ENCODE measurements at regions not wholly inside any gene's neighbourhood (a gene's known extent, or its start where the extent isn't known, plus 50 kb on each side); places are given as distances from the start of the nearest gene placed in this dataset.
"Not testable (repeated sequence)": the region's sequence is repeated elsewhere in the genome, so short reads cannot be mapped to it uniquely, and the experiment has no call there.

DNA sequence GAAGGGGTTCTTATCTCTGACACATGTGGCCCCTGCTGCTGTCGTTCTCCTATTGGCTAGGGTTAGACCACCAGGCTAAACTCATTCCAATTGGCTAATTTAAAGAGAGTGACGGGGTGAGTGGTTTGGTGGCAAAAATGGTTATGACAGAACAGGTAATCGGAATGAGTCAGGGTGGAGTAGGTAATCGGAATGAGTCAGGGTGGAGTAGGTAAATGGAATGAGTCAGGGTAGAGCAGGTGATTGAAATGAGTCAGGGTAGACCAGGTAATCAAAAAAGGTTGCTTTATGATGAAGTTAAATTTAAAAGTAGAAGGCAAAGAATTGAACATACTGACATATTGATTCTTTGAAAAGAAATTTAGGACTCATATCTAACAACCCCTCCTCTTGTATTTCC, 626.2 kb upstream of the CNTN5 start:
- WGBS: 94% methylated on average over 4 of the region's 4 CpGs
- H3K27ac ChIP-seq (ENCODE audit: low read depth in 1 of 2, low read length in 1 of 2); H3K9me3 ChIP-seq (ENCODE audit: control insufficient read depth in 2 of 2, insufficient read depth in 1 of 2, low read length in 1 of 2); H3K36me3 ChIP-seq (ENCODE audit: control insufficient read depth in 2 of 2, insufficient read depth in 2 of 2, low read length in 1 of 2); DNase-seq (ENCODE audit: low read depth in 6 of 9, low spot score in 9 of 9); H3K4me1 ChIP-seq (ENCODE audit: control insufficient read depth in 2 of 2, insufficient read depth in 2 of 2, low read length in 2 of 2); H3K27me3 ChIP-seq (ENCODE audit: control insufficient read depth in 2 of 2, insufficient read depth in 1 of 2, low read length in 1 of 2); H3K4me3 ChIP-seq (ENCODE audit: low read length in 2 of 2): not testable (repeated sequence)

DNA sequence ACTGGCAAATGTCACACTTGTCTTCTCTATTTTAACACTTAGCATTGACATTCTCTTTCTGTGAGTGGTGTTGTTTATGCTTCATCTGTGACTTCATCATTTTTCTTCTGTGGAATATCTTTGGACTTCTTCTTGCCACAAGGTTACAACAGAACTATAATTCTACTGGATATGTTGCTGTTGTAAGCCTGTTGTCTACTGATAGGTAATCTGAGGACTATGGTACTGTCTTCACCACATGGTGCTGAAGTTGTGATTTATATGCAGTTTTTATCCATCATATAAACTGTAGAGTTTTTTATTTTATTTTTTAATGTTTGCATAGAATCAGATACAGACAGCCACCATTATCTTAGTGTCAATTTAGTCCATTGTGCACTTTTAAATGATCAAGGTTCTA, 622.2 kb upstream of the CNTN5 start:
- Histone ChIP-seq H3K36me3 (ENCODE audit: control insufficient read depth in 2 of 2, insufficient read depth in 2 of 2, low read length in 1 of 2) (no peaks in the 10 kb centered on the region), H3K27me3 (ENCODE audit: control insufficient read depth in 2 of 2, insufficient read depth in 1 of 2, low read length in 1 of 2) (no peaks in the 10 kb centered on the region), H3K9me3 (ENCODE audit: control insufficient read depth in 2 of 2, insufficient read depth in 1 of 2, low read length in 1 of 2) (no peaks in the 10 kb centered on the region), H3K4me1 (ENCODE audit: control insufficient read depth in 2 of 2, insufficient read depth in 2 of 2, low read length in 2 of 2) (no peaks in the 10 kb centered on the region), H3K27ac (ENCODE audit: low read depth in 1 of 2, low read length in 1 of 2) (no peak overlapping the region), H3K4me3 (ENCODE audit: low read length in 2 of 2) (no peak overlapping the region)
- no peak for DNase-seq (ENCODE audit: low read depth in 6 of 9, low spot score in 9 of 9)

DNA sequence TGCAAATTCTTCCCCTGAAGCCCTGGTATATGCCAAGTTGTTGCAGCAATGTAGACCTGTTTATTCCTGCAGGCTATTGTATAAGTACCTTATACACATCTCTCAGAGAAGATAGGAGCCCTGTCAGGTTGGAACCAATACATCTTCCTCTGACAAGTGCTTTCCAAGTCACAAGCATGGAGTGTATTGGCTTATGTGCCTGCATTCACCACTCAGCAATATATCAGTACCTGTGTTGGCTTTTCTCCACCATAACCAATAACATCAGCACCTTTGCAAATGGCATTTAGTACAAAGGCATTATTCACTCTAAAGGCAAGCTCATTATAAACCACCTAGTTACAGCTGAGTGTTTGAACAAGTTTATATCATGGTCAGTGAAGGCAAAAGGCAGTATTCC, 611.7 kb upstream of the CNTN5 start:
- no peak for DNase-seq (ENCODE audit: low read depth in 6 of 9, low spot score in 9 of 9)
- no peaks in the 10 kb centered on the region for H3K36me3 ChIP-seq (ENCODE audit: control insufficient read depth in 2 of 2, insufficient read depth in 2 of 2, low read length in 1 of 2)

DNA sequence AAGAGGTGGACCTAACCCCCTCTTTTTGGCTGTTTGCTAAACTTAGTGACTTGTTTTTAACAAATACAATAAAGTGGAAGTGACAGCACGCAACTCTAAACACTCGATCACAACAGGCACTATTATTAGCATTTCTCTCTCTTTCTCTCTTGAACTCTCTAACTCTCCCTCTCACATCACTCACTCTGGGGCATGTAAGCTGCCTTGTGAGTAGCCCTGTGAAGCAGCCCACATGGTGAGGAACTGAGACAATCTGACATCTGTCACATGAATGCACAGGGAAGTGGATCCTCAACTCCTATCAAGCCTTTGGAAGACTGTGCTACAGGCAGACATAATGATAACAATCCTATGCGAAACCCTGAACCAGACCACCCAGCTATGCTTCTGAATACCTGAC, 609.0 kb upstream of the CNTN5 start:
- Histone ChIP-seq H3K9me3 (ENCODE audit: control insufficient read depth in 2 of 2, insufficient read depth in 1 of 2, low read length in 1 of 2) (no peaks in the 10 kb centered on the region), H3K4me3 (ENCODE audit: low read length in 2 of 2) (no peak overlapping the region), H3K27me3 (ENCODE audit: control insufficient read depth in 2 of 2, insufficient read depth in 1 of 2, low read length in 1 of 2) (no peaks in the 10 kb centered on the region), H3K4me1 (ENCODE audit: control insufficient read depth in 2 of 2, insufficient read depth in 2 of 2, low read length in 2 of 2) (no peaks in the 10 kb centered on the region), H3K36me3 (ENCODE audit: control insufficient read depth in 2 of 2, insufficient read depth in 2 of 2, low read length in 1 of 2) (no peaks in the 10 kb centered on the region), H3K27ac (ENCODE audit: low read depth in 1 of 2, low read length in 1 of 2) (no peak overlapping the region)
- DNase-seq (ENCODE audit: low read depth in 6 of 9, low spot score in 9 of 9): no peak
- WGBS: 86% methylated on average over 3 of the region's 3 CpGs

More for the DNA sequence above, 611.7 kb upstream of the CNTN5 start:
- Histone ChIP-seq H3K27me3 (ENCODE audit: control insufficient read depth in 2 of 2, insufficient read depth in 1 of 2, low read length in 1 of 2) (no peaks in the 10 kb centered on the region), H3K27ac (ENCODE audit: low read depth in 1 of 2, low read length in 1 of 2) (no peak overlapping the region), H3K4me3 (ENCODE audit: low read length in 2 of 2) (no peak overlapping the region), H3K9me3 (ENCODE audit: control insufficient read depth in 2 of 2, insufficient read depth in 1 of 2, low read length in 1 of 2) (no peaks in the 10 kb centered on the region), H3K4me1 (ENCODE audit: control insufficient read depth in 2 of 2, insufficient read depth in 2 of 2, low read length in 2 of 2) (no peaks in the 10 kb centered on the region)

DNA sequence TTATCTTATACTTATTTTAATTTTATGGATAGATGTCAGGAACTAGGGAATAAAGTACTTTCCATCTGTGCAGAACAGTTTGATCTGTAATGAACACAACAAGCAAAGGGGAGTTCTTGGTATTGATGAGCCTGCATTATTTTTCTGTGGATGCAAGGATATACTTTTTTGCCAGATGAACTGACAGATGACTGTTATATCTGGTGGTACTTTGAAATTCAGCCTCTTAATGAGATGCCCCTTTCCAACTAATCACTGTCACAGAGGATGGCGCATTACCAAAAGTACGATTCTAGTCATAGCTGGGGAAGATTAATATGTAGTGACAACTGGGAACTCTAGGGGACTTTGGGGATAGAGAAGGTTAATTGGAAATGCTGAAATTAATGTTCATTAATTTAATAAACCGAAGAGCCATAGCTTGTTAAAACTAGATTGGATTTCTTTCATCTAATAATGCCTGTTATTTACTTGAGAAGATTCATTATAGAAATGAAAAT, 603.4 kb upstream of the CNTN5 start:
- DNase-seq (ENCODE audit: low read depth in 6 of 9, low spot score in 9 of 9): no peak
- H3K4me1 ChIP-seq (ENCODE audit: control insufficient read depth in 2 of 2, insufficient read depth in 2 of 2, low read length in 2 of 2): no peaks in the 10 kb centered on the region
- H3K27me3 ChIP-seq (ENCODE audit: control insufficient read depth in 2 of 2, insufficient read depth in 1 of 2, low read length in 1 of 2): no peaks in the 10 kb centered on the region
- H3K36me3 ChIP-seq (ENCODE audit: control insufficient read depth in 2 of 2, insufficient read depth in 2 of 2, low read length in 1 of 2): no peaks in the 10 kb centered on the region
- H3K9me3 ChIP-seq (ENCODE audit: control insufficient read depth in 2 of 2, insufficient read depth in 1 of 2, low read length in 1 of 2): no peaks in the 10 kb centered on the region
- 98% methylated on average over 3 of the region's 3 CpGs for WGBS
- H3K4me3 ChIP-seq (ENCODE audit: low read length in 2 of 2): no peak overlapping the region
- H3K27ac ChIP-seq (ENCODE audit: low read depth in 1 of 2, low read length in 1 of 2): no peak overlapping the region

DNA sequence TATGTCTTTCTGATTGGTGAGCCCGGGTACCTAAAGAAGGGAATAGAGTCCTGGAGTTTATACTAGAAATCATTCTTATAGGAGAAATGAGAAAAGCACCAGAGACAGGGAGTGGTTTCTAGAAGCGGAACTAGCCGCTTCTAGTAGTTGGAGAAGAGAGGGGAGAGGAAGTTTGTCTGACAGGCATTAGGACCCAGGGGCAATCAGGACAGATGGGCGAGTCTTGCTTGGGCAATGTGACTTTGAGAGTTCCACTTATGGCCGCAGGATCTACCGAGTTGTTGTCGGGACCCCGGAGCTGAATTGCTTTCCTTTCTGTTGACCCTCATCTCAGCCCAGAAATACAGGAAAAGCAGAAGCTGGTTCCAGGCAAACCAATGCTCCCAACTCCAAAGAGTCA, 596.8 kb upstream of the CNTN5 start:
- Histone ChIP-seq H3K4me1 (ENCODE audit: control insufficient read depth in 2 of 2, insufficient read depth in 2 of 2, low read length in 2 of 2) (no peaks in the 10 kb centered on the region), H3K9me3 (ENCODE audit: control insufficient read depth in 2 of 2, insufficient read depth in 1 of 2, low read length in 1 of 2) (no peaks in the 10 kb centered on the region), H3K27me3 (ENCODE audit: control insufficient read depth in 2 of 2, insufficient read depth in 1 of 2, low read length in 1 of 2) (no peaks in the 10 kb centered on the region), H3K36me3 (ENCODE audit: control insufficient read depth in 2 of 2, insufficient read depth in 2 of 2, low read length in 1 of 2) (no peaks in the 10 kb centered on the region), H3K27ac (ENCODE audit: low read depth in 1 of 2, low read length in 1 of 2) (no peak overlapping the region), H3K4me3 (ENCODE audit: low read length in 2 of 2) (no peak overlapping the region)
- 97% methylated on average over 8 of the region's 8 CpGs for WGBS
- no peak for DNase-seq (ENCODE audit: low read depth in 6 of 9, low spot score in 9 of 9)

DNA sequence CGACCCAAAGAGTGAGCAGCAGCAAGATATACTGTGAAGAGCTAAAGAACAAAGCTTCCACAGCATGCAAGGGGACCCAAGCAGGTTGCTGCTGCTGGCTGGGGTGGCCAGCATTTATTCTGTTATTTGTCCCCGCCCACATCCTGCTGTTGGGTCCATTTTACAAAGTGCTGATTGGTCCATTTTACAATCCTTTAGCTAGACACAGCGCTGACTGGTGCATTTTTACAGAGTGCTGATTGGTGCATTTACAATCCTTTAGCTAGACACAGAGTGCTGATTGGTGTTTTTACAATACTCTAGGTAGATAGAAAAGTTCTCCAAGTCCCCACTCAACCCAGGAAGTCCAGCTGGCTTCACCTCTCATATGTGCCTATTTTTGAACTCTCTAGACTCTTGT, 596.0 kb upstream of the CNTN5 start:
- H3K27me3 ChIP-seq (ENCODE audit: control insufficient read depth in 2 of 2, insufficient read depth in 1 of 2, low read length in 1 of 2); H3K27ac ChIP-seq (ENCODE audit: low read depth in 1 of 2, low read length in 1 of 2); H3K9me3 ChIP-seq (ENCODE audit: control insufficient read depth in 2 of 2, insufficient read depth in 1 of 2, low read length in 1 of 2); H3K4me1 ChIP-seq (ENCODE audit: control insufficient read depth in 2 of 2, insufficient read depth in 2 of 2, low read length in 2 of 2); DNase-seq (ENCODE audit: low read depth in 6 of 9, low spot score in 9 of 9); H3K4me3 ChIP-seq (ENCODE audit: low read length in 2 of 2); H3K36me3 ChIP-seq (ENCODE audit: control insufficient read depth in 2 of 2, insufficient read depth in 2 of 2, low read length in 1 of 2): not testable (repeated sequence)
- WGBS: 95% methylated on average over 3 of the region's 3 CpGs

DNA sequence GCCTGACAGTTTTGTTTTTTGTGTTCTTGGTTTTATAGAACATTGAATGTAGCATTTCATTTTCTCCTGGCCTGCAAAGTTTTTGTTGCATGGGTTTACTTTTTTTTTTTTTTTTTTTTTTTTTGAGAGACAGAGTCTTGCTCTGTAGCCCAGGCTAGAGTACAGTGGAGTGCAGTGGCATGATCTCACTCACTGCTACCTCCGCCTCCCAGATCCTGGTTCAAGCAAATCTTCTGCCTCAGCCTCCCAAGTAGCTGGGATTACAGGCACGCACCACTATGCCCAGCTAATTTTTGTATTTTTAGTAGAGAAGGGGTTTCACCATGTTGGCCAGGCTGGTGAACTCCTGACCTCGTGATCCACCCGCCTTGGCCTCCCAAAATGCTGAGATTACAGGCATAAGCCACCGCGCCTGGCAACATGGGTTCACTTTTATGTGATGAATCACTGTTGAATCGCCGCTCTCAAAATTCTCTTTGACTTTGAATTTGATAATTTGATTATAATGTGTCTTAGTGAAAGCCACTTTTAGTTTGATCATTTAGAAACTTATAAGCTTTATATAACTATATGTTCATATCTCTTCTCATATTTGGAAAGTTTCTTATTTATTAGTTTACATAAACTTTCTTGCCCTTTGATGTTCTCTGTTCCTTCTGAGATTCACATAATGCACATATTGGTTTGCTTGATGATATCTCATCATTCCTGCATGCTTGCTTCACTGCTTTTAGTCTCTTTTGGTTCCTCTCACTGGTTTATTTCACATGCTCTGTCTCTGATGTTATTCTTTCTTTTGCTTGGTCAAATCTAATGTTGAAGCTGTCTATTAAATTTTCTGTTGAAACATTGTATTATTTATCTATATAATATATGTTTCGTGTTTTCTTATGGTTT, 589.0 kb upstream of the CNTN5 start:
- Histone ChIP-seq H3K9me3 (ENCODE audit: control insufficient read depth in 2 of 2, insufficient read depth in 1 of 2, low read length in 1 of 2) (no peaks in the 10 kb centered on the region), H3K36me3 (ENCODE audit: control insufficient read depth in 2 of 2, insufficient read depth in 2 of 2, low read length in 1 of 2) (no peaks in the 10 kb centered on the region)
- 96% methylated on average over 9 of the region's 9 CpGs for WGBS

DNA sequence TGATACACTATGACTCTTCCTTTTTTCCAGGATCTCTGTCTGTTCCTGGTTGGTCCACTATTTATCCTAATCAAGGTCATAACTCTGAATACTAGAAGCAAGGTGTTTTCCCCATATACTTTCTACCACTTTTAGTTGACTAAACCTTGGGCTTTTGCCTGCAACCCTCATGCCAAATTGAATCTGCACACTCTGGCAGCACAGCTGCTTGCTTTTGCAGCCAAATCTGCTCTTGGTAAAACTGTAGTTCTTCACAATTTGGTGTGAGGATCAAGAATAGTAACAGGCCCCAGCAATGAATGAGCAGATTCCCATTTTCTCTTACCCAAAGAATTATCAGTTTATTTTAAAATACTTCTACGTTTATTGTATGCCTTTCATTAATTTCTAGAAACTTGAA, 586.5 kb upstream of the CNTN5 start:
- H3K4me3 ChIP-seq (ENCODE audit: low read length in 2 of 2): no peak overlapping the region
- no peaks in the 10 kb centered on the region for H3K36me3 ChIP-seq (ENCODE audit: control insufficient read depth in 2 of 2, insufficient read depth in 2 of 2, low read length in 1 of 2)
- H3K27ac ChIP-seq (ENCODE audit: low read depth in 1 of 2, low read length in 1 of 2): no peak overlapping the region
- H3K9me3 ChIP-seq (ENCODE audit: control insufficient read depth in 2 of 2, insufficient read depth in 1 of 2, low read length in 1 of 2): no peaks in the 10 kb centered on the region
- no peaks in the 10 kb centered on the region for H3K27me3 ChIP-seq (ENCODE audit: control insufficient read depth in 2 of 2, insufficient read depth in 1 of 2, low read length in 1 of 2)
- WGBS: 91% methylated on average over 1 of the region's 1 CpG
- no peak for DNase-seq (ENCODE audit: low read depth in 6 of 9, low spot score in 9 of 9)
- H3K4me1 ChIP-seq (ENCODE audit: control insufficient read depth in 2 of 2, insufficient read depth in 2 of 2, low read length in 2 of 2): no peaks in the 10 kb centered on the region

More for the DNA sequence above, 589.0 kb upstream of the CNTN5 start:
- Histone ChIP-seq H3K4me1 (ENCODE audit: control insufficient read depth in 2 of 2, insufficient read depth in 2 of 2, low read length in 2 of 2) (no peaks in the 10 kb centered on the region), H3K4me3 (ENCODE audit: low read length in 2 of 2) (no peak overlapping the region), H3K27ac (ENCODE audit: low read depth in 1 of 2, low read length in 1 of 2) (no peak overlapping the region), H3K27me3 (ENCODE audit: control insufficient read depth in 2 of 2, insufficient read depth in 1 of 2, low read length in 1 of 2) (no peaks in the 10 kb centered on the region)
- no peak for DNase-seq (ENCODE audit: low read depth in 6 of 9, low spot score in 9 of 9)
